ENCODE measurements at regions not wholly inside any gene's neighbourhood (a gene's known extent, or its start where the extent isn't known, plus 50 kb on each side); places are given as distances from the start of the nearest gene placed in this dataset.

GRCh38 chr1:232287676-232288569, 342.0 kb downstream of the SIPA1L2 start:
- ATAC-seq, result peak; percentile 89
- peak; percentile 70 for TF ChIP-seq POLR2AphosphoS5 (IDR thresholded peaks at IDR 0.05)
- TF ChIP-seq CTCF (IDR thresholded peaks at IDR 0.05), result no peak
- H3K4me1 ChIP-seq, result peaks cover 2 to 28% (median 5%) of the 10 kb centered on the region in 3 donors
- H3K36me3 ChIP-seq, result no peaks in the 10 kb centered on the region
- H3K27me3 ChIP-seq, result no peaks in the 10 kb centered on the region
- WGBS, 2 donors (ENCODE audit: low coverage in 1 of 2), result 54 to 55% methylated on average over 2 to 4 of the region's 8 CpGs
- H3K4me3 ChIP-seq, result no peak overlapping the region
- H3K9me3 ChIP-seq, result no peaks in the 10 kb centered on the region
- peak overlapping the region in 3 of 4 donors; percentile 52 to 65 (median 59) for H3K27ac ChIP-seq

GRCh38 chr1:232285138-232285537, 344.8 kb downstream of the SIPA1L2 start:
- peaks cover 0 to 10% (median 5%) of the 10 kb centered on the region in 3 donors for H3K4me1 ChIP-seq
- H3K27ac ChIP-seq, result no peak overlapping the region
- no peaks in the 10 kb centered on the region for H3K9me3 ChIP-seq
- TF ChIP-seq CTCF (IDR thresholded peaks at IDR 0.05), result no peak
- no peak for TF ChIP-seq POLR2A (IDR thresholded peaks at IDR 0.05)
- TF ChIP-seq POLR2AphosphoS5 (IDR thresholded peaks at IDR 0.05), result no peak
- TF ChIP-seq EP300 (IDR thresholded peaks at IDR 0.05), result no peak
- no peaks in the 10 kb centered on the region for H3K36me3 ChIP-seq
- 73 to 80% methylated on average over 1 to 3 of the region's 6 CpGs for WGBS, 2 donors (ENCODE audit: low coverage in 1 of 2)
- no peak for ATAC-seq
- no peak overlapping the region for H3K4me3 ChIP-seq
- no peaks in the 10 kb centered on the region for H3K27me3 ChIP-seq

GRCh38 chr1:232283864-232284263, 346.1 kb downstream of the SIPA1L2 start:
- H3K27ac ChIP-seq, result no peak overlapping the region
- H3K27me3 ChIP-seq, result no peaks in the 10 kb centered on the region
- H3K4me1 ChIP-seq, result peaks cover 0 to 10% (median 5%) of the 10 kb centered on the region in 3 donors
- no peak overlapping the region for H3K4me3 ChIP-seq
- ATAC-seq, result no peak
- WGBS, 2 donors (ENCODE audit: low coverage in 1 of 2), result 70 to 72% methylated on average over 3 of the region's 4 CpGs
- no peaks in the 10 kb centered on the region for H3K36me3 ChIP-seq
- H3K9me3 ChIP-seq, result no peaks in the 10 kb centered on the region
- TF ChIP-seq POLR2A (IDR thresholded peaks at IDR 0.05) (no peak), CTCF (IDR thresholded peaks at IDR 0.05) (no peak), EP300 (IDR thresholded peaks at IDR 0.05) (no peak)

GRCh38 chr1:232282498-232282897, 347.4 kb downstream of the SIPA1L2 start:
- Histone ChIP-seq H3K4me1 (no peaks in the 10 kb centered on the region), H3K9me3 (no peaks in the 10 kb centered on the region), H3K4me3 (no peak overlapping the region), H3K36me3 (no peaks in the 10 kb centered on the region), H3K27me3 (no peaks in the 10 kb centered on the region), H3K27ac (no peak overlapping the region)
- WGBS, 2 donors (ENCODE audit: low coverage in 1 of 2), result 78 to 100% methylated on average over 1 of the region's 1 CpG
- no peak for ATAC-seq
- TF ChIP-seq POLR2AphosphoS5 (IDR thresholded peaks at IDR 0.05) (no peak), EP300 (IDR thresholded peaks at IDR 0.05) (no peak), POLR2A (IDR thresholded peaks at IDR 0.05) (no peak), CTCF (IDR thresholded peaks at IDR 0.05) (no peak)

GRCh38 chr1:232280910-232281309, 349.0 kb downstream of the SIPA1L2 start:
- Histone ChIP-seq H3K27me3 (no peaks in the 10 kb centered on the region), H3K27ac (no peak overlapping the region), H3K9me3 (no peaks in the 10 kb centered on the region), H3K4me1 (no peaks in the 10 kb centered on the region), H3K4me3 (no peak overlapping the region), H3K36me3 (no peaks in the 10 kb centered on the region)
- TF ChIP-seq CTCF (IDR thresholded peaks at IDR 0.05), result no peak
- TF ChIP-seq POLR2A (IDR thresholded peaks at IDR 0.05), result no peak
- no peak for TF ChIP-seq POLR2AphosphoS5 (IDR thresholded peaks at IDR 0.05)
- TF ChIP-seq EP300 (IDR thresholded peaks at IDR 0.05), result no peak
- 80% methylated on average over 4 of the region's 4 CpGs; no CpG with 5 or more reads in 1 of the 2 donors for WGBS, 2 donors (ENCODE audit: low coverage in 1 of 2)
- ATAC-seq, result no peak

Data from gastroesophageal sphincter (tissue), 4 donors.